Left renal pelvis (tissue), 4 donors: ENCODE measurements at regions not wholly inside any gene's neighbourhood (a gene's known extent, or its start where the extent isn't known, plus 50 kb on each side); places are given as distances from the start of the nearest gene placed in this dataset.
"Not testable (repeated sequence)": the region's sequence is repeated elsewhere in the genome, so short reads cannot be mapped to it uniquely, and the experiment has no call there.

Experiments used
- DNase-seq, 4 donors: peaks; one replicate each; pipeline ENCODE4 v3.0.0-alpha.2; 2013; ENCODE audit warnings: low read depth in 4 of 4, low spot score in 3 of 4

GRCh38 chr17:21470422-21470821 is 94.3 kb downstream of the KCNJ12 start:
- DNase-seq, result not testable (repeated sequence)

GRCh38 chr17:21470861-21471260 is 94.7 kb downstream of the KCNJ12 start:
- DNase-seq, result no peak

GRCh38 chr17:21474815-21475214 is 98.7 kb downstream of the KCNJ12 start:
- DNase-seq, result no peak

GRCh38 chr17:21475571-21475970 is 99.4 kb downstream of the KCNJ12 start:
- no peak for DNase-seq

GRCh38 chr17:21476867-21477266 is 100.7 kb downstream of the KCNJ12 start:
- DNase-seq, result no peak

- no peak for DNase-seq
Measured at GRCh38 chr17:21482189-21482865, 106.2 kb downstream of the KCNJ12 start.

GRCh38 chr17:21488043-21488442 is 111.9 kb downstream of the KCNJ12 start:
- not testable (repeated sequence) for DNase-seq

- no peak for DNase-seq
Measured at GRCh38 chr17:21493993-21494392, 117.8 kb downstream of the KCNJ12 start.

- DNase-seq, result no peak
Measured at GRCh38 chr17:21495281-21495680, 119.1 kb downstream of the KCNJ12 start.

- no peak for DNase-seq
Measured at GRCh38 chr17:21500064-21500463, 123.9 kb downstream of the KCNJ12 start.

- not testable (repeated sequence) for DNase-seq
Measured at GRCh38 chr17:21501927-21502700, 126.0 kb downstream of the KCNJ12 start.

- no peak for DNase-seq
Measured at GRCh38 chr17:21505819-21506815, 130.0 kb downstream of the KCNJ12 start.

GRCh38 chr17:21507806-21508205 is 131.6 kb downstream of the KCNJ12 start:
- DNase-seq, result not testable (repeated sequence)

- DNase-seq, result no peak
Measured at GRCh38 chr17:21508211-21508610, 132.1 kb downstream of the KCNJ12 start.

GRCh38 chr17:21509356-21509755 is 133.2 kb downstream of the KCNJ12 start:
- DNase-seq, result not testable (repeated sequence)

- no peak for DNase-seq
Measured at GRCh38 chr17:21510686-21511362, 134.7 kb downstream of the KCNJ12 start.

GRCh38 chr17:21511363-21512195 is 135.4 kb downstream of the KCNJ12 start:
- DNase-seq, result peak; percentile 64 to 81 (median 70)

GRCh38 chr17:21512307-21513011 is 136.3 kb downstream of the KCNJ12 start:
- no peak for DNase-seq
